ENCODE measurements at regions not wholly inside any gene's neighbourhood (a gene's known extent, or its start where the extent isn't known, plus 50 kb on each side); places are given as distances from the start of the nearest gene placed in this dataset.
"Not testable (repeated sequence)": the region's sequence is repeated elsewhere in the genome, so short reads cannot be mapped to it uniquely, and the experiment has no call there.

GRCh38 chr16:52165961-52166360 lies 381.0 kb downstream of the TOX3 start:
- no peaks in the 10 kb centered on the region for H3K27me3 Mint-ChIP-seq
- H3K27ac Mint-ChIP-seq: no peak overlapping the region
- H3K36me3 Mint-ChIP-seq: no peaks in the 10 kb centered on the region
- ATAC-seq (ENCODE audit: low read depth) (no peak), DNase-seq (no peak)
- H3K4me1 Mint-ChIP-seq: no peaks in the 10 kb centered on the region
- POLR2A ChIA-PET: no interaction called here
- no peak overlapping the region for H3K4me3 Mint-ChIP-seq
- peaks cover 2% of the 10 kb centered on the region for H3K9me3 Mint-ChIP-seq

GRCh38 chr16:52149003-52149402 lies 397.9 kb downstream of the TOX3 start:
- POLR2A ChIA-PET: no interaction called here
- H3K36me3 Mint-ChIP-seq: no peaks in the 10 kb centered on the region
- no peak overlapping the region for H3K27ac Mint-ChIP-seq
- no peak for ATAC-seq (ENCODE audit: low read depth)
- DNase-seq: no peak
- no peak overlapping the region for H3K4me3 Mint-ChIP-seq
- no peaks in the 10 kb centered on the region for H3K4me1 Mint-ChIP-seq
- H3K9me3 Mint-ChIP-seq: peaks cover 1% of the 10 kb centered on the region
- no peaks in the 10 kb centered on the region for H3K27me3 Mint-ChIP-seq

GRCh38 chr16:52141871-52142270 lies 405.1 kb downstream of the TOX3 start:
- DNase-seq (no peak), ATAC-seq (ENCODE audit: low read depth) (no peak)
- no peaks in the 10 kb centered on the region for H3K27me3 Mint-ChIP-seq
- H3K4me1 Mint-ChIP-seq: no peaks in the 10 kb centered on the region
- POLR2A ChIA-PET: no interaction called here
- H3K4me3 Mint-ChIP-seq: no peak overlapping the region
- no peak overlapping the region for H3K27ac Mint-ChIP-seq
- H3K36me3 Mint-ChIP-seq: no peaks in the 10 kb centered on the region
- peaks cover 2% of the 10 kb centered on the region for H3K9me3 Mint-ChIP-seq

GRCh38 chr16:52128361-52128760 lies 418.6 kb downstream of the TOX3 start:
- ATAC-seq (ENCODE audit: low read depth): no peak
- H3K36me3 Mint-ChIP-seq: no peaks in the 10 kb centered on the region
- POLR2A ChIA-PET: no interaction called here

DNA sequence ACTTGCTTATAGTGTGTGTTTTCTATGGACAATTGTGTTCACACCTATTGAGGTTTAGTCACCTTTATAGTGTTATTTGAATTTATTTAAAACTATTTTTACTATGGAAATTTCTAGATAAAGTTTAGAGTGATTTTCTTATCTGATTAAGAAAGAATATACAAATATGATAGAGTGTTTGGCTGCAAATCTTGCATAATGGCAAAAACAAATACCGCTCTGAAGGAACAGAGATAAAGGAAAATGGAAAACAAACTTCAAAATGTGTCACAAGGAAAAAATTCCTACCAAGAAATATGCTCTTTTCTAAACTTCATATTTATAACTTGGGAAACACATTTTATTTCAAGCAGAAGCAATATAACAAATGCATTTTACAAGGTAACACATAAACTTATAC lies 423.1 kb downstream of the TOX3 start:
- POLR2A ChIA-PET: no interaction called here
- H3K4me3 Mint-ChIP-seq: no peak overlapping the region
- DNase-seq (no peak), ATAC-seq (ENCODE audit: low read depth) (no peak)
- H3K4me1 Mint-ChIP-seq: no peaks in the 10 kb centered on the region
- no peaks in the 10 kb centered on the region for H3K27me3 Mint-ChIP-seq
- H3K36me3 Mint-ChIP-seq: no peaks in the 10 kb centered on the region
- peaks cover 2% of the 10 kb centered on the region for H3K9me3 Mint-ChIP-seq
- no peak overlapping the region for H3K27ac Mint-ChIP-seq

More at GRCh38 chr16:52128361-52128760, 418.6 kb downstream of the TOX3 start:
- DNase-seq: no peak
- H3K27me3 Mint-ChIP-seq: no peaks in the 10 kb centered on the region
- H3K4me1 Mint-ChIP-seq: no peaks in the 10 kb centered on the region
- no peak overlapping the region for H3K27ac Mint-ChIP-seq
- H3K4me3 Mint-ChIP-seq: no peak overlapping the region
- peaks cover 3% of the 10 kb centered on the region for H3K9me3 Mint-ChIP-seq

- ATAC-seq (ENCODE audit: low read depth) (no peak), DNase-seq (no peak)
- peaks cover 2% of the 10 kb centered on the region for H3K9me3 Mint-ChIP-seq
- no peaks in the 10 kb centered on the region for H3K36me3 Mint-ChIP-seq
- H3K4me1 Mint-ChIP-seq: no peaks in the 10 kb centered on the region
- no peak overlapping the region for H3K27ac Mint-ChIP-seq
- H3K4me3 Mint-ChIP-seq: no peak overlapping the region
- POLR2A ChIA-PET: no interaction called here
- no peaks in the 10 kb centered on the region for H3K27me3 Mint-ChIP-seq
Observed at GRCh38 chr16:52123061-52123839, 423.7 kb downstream of the TOX3 start.

- ATAC-seq (ENCODE audit: low read depth) (no peak), DNase-seq (no peak)
- Mint-ChIP-seq H3K4me3 (no peak overlapping the region), H3K27me3 (no peaks in the 10 kb centered on the region), H3K9me3 (peaks cover 7% of the 10 kb centered on the region), H3K4me1 (no peaks in the 10 kb centered on the region), H3K36me3 (no peaks in the 10 kb centered on the region), H3K27ac (no peak overlapping the region)
- POLR2A ChIA-PET: no interaction called here
Observed at GRCh38 chr16:52117171-52117570, 429.8 kb downstream of the TOX3 start.

- Mint-ChIP-seq H3K4me3 (no peak overlapping the region), H3K27ac (no peak overlapping the region), H3K36me3 (no peaks in the 10 kb centered on the region), H3K9me3 (peaks cover 6% of the 10 kb centered on the region), H3K4me1 (no peaks in the 10 kb centered on the region), H3K27me3 (no peaks in the 10 kb centered on the region)
- ATAC-seq (ENCODE audit: low read depth) (no peak), DNase-seq (no peak)
- POLR2A ChIA-PET: no interaction called here
Observed at GRCh38 chr16:52114379-52114778, 432.6 kb downstream of the TOX3 start.

GRCh38 chr16:52113533-52114183 lies 433.3 kb downstream of the TOX3 start:
- Mint-ChIP-seq H3K4me1 (no peaks in the 10 kb centered on the region), H3K9me3 (peaks cover 6% of the 10 kb centered on the region), H3K4me3 (no peak overlapping the region), H3K27me3 (no peaks in the 10 kb centered on the region), H3K36me3 (no peaks in the 10 kb centered on the region), H3K27ac (no peak overlapping the region)
- DNase-seq (no peak), ATAC-seq (ENCODE audit: low read depth) (no peak)
- POLR2A ChIA-PET: no interaction called here

- ATAC-seq (ENCODE audit: low read depth); H3K36me3 Mint-ChIP-seq; H3K4me3 Mint-ChIP-seq; H3K27me3 Mint-ChIP-seq; H3K9me3 Mint-ChIP-seq; H3K4me1 Mint-ChIP-seq; H3K27ac Mint-ChIP-seq; DNase-seq; POLR2A ChIA-PET: not testable (repeated sequence)
Observed at GRCh38 chr16:52104993-52105392, 441.9 kb downstream of the TOX3 start.

DNA sequence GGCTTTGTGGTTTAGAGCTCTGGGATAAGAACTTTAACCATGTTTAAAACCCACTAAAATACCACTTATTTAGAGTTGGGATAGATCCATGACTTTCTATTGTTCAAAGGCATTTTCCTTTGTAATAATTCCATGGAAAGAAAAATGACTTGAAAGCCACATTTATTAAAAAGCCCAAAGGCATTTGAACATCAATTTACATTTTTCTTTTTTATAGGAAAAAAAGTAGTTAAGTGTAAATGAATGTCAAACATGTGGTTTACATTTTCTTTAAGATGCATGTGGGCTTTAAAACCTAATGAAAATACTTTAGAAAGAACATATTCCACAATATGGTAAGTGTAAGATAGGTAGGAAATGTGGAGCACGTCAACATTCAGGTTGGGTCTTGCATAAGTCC lies 443.2 kb downstream of the TOX3 start:
- peaks cover 2% of the 10 kb centered on the region for H3K9me3 Mint-ChIP-seq
- no peaks in the 10 kb centered on the region for H3K36me3 Mint-ChIP-seq
- no peaks in the 10 kb centered on the region for H3K27me3 Mint-ChIP-seq
- no peak for DNase-seq
- POLR2A ChIA-PET: no interaction called here
- ATAC-seq (ENCODE audit: low read depth): no peak
- H3K4me3 Mint-ChIP-seq: no peak overlapping the region
- H3K27ac Mint-ChIP-seq: no peak overlapping the region
- H3K4me1 Mint-ChIP-seq: no peaks in the 10 kb centered on the region

- POLR2A ChIA-PET: no interaction called here
- H3K9me3 Mint-ChIP-seq: peaks cover 2% of the 10 kb centered on the region
- ATAC-seq (ENCODE audit: low read depth): no peak
- no peak for DNase-seq
- no peaks in the 10 kb centered on the region for H3K27me3 Mint-ChIP-seq
- no peak overlapping the region for H3K27ac Mint-ChIP-seq
- no peaks in the 10 kb centered on the region for H3K4me1 Mint-ChIP-seq
- no peak overlapping the region for H3K4me3 Mint-ChIP-seq
- no peaks in the 10 kb centered on the region for H3K36me3 Mint-ChIP-seq
Observed at GRCh38 chr16:52101246-52101645, 445.7 kb downstream of the TOX3 start.

GRCh38 chr16:52099382-52099781 lies 447.6 kb downstream of the TOX3 start:
- Mint-ChIP-seq H3K9me3 (peaks cover 2% of the 10 kb centered on the region), H3K27me3 (no peaks in the 10 kb centered on the region), H3K4me1 (no peaks in the 10 kb centered on the region), H3K36me3 (no peaks in the 10 kb centered on the region), H3K27ac (no peak overlapping the region), H3K4me3 (no peak overlapping the region)
- DNase-seq (no peak), ATAC-seq (ENCODE audit: low read depth) (no peak)
- POLR2A ChIA-PET: no interaction called here

- POLR2A ChIA-PET: no interaction called here
- H3K9me3 Mint-ChIP-seq: peaks cover 5% of the 10 kb centered on the region
- H3K4me1 Mint-ChIP-seq: no peaks in the 10 kb centered on the region
- ATAC-seq (ENCODE audit: low read depth): no peak
- H3K36me3 Mint-ChIP-seq: no peaks in the 10 kb centered on the region
- H3K4me3 Mint-ChIP-seq: no peak overlapping the region
- H3K27me3 Mint-ChIP-seq: no peaks in the 10 kb centered on the region
- no peak overlapping the region for H3K27ac Mint-ChIP-seq
- no peak for DNase-seq
Observed at GRCh38 chr16:52095471-52095870, 451.5 kb downstream of the TOX3 start.
